Mammary epithelial cell (primary cell): ENCODE measurements at regions not wholly inside any gene's neighbourhood (a gene's known extent, or its start where the extent isn't known, plus 50 kb on each side); places are given as distances from the start of the nearest gene placed in this dataset.

Source experiments
- CTCF ChIP-seq, 2 donors: IDR thresholded peaks in 1 of 2; conservative IDR thresholded peaks in 1 of 2; 2 replicates each; pipeline ENCODE4 v1.5.1; 2011 to 2012; ENCODE audit warnings: inconsistent platforms in 2 of 2, low read length in 2 of 2, mild to moderate bottlenecking in 2 of 2, control low read depth in 1 of 2, low read depth in 1 of 2; ENCODE audit not compliant: insufficient read depth in 1 of 2; ENCODE audit errors: extremely low read depth in 1 of 2
- EZH2 ChIP-seq: IDR thresholded peaks from 2 replicates; pipeline ENCODE4 v1.6.1; 2012; ENCODE audit warnings: low read length, inconsistent platforms, borderline replicate concordance

GRCh38 chr12:100083308-100083707 lies 59.4 kb downstream of the BLTP3B start:
- no peak for TF ChIP-seq CTCF (conservative IDR thresholded peaks at IDR 0.05 in 1 of 2, IDR thresholded peaks at IDR 0.05 in 1 of 2; ENCODE audit: extremely low read depth in 1 of 2, insufficient read depth in 1 of 2, low read depth in 1 of 2, low read length in 2 of 2)
- no peak for TF ChIP-seq EZH2
